ENCODE measurements at regions not wholly inside any gene's neighbourhood (a gene's known extent, or its start where the extent isn't known, plus 50 kb on each side); places are given as distances from the start of the nearest gene placed in this dataset.

GRCh38 chr6:164013480-164014208 lies 599.1 kb downstream of the QKI start:
- TF ChIP-seq CTCF (IDR thresholded peaks at IDR 0.05; ENCODE audit: insufficient read depth, low read depth, low read length) (no peak), EZH2 (IDR thresholded peaks at IDR 0.05; ENCODE audit: insufficient read depth, low read length) (no peak)
